Testis (tissue), 2 donors: ENCODE measurements at regions not wholly inside any gene's neighbourhood (a gene's known extent, or its start where the extent isn't known, plus 50 kb on each side); places are given as distances from the start of the nearest gene placed in this dataset.

Source experiments
- POLR2A ChIP-seq: fragments of 450-650 bp; IDR thresholded peaks from one replicate; pipeline ENCODE4 v1.6.1; 2017; ENCODE audit warnings: antibody characterized with exemption, mild to moderate bottlenecking, moderate library complexity
- TF ChIP-seq, protein P1 (sequence below), 3 experiments: fragments of 450-650 bp in 2 of 3; fragments of 200-600 bp in 1 of 3; sonication (generic) in 1 of 3; IDR thresholded peaks; one replicate each; pipeline ENCODE4 v1.5.1; 2016 to 2019; ENCODE audit warnings: antibody characterized with exemption in 3 of 3, mild to moderate bottlenecking in 2 of 3, moderate library complexity in 1 of 3

DNA sequence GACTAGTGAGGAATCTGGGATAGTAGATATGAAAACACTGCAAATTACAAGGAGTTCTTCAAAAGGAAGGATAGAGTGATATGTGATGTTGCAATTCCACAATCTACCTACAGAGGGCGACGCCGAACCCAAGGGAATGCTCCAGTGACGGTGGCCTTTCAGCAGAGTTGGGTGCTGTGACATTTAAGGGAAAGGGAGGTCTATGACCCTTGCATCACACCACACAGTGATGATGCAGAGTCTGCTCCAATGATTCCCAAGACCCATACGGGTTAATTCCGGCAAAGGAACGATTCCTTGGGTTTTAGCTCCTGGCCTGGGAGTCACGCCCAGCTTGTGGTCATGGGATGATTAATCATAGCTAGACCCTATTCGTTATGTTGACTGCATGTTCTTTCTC lies 123.0 kb upstream of the IGSF21 start:
- TF ChIP-seq, protein P1, sequence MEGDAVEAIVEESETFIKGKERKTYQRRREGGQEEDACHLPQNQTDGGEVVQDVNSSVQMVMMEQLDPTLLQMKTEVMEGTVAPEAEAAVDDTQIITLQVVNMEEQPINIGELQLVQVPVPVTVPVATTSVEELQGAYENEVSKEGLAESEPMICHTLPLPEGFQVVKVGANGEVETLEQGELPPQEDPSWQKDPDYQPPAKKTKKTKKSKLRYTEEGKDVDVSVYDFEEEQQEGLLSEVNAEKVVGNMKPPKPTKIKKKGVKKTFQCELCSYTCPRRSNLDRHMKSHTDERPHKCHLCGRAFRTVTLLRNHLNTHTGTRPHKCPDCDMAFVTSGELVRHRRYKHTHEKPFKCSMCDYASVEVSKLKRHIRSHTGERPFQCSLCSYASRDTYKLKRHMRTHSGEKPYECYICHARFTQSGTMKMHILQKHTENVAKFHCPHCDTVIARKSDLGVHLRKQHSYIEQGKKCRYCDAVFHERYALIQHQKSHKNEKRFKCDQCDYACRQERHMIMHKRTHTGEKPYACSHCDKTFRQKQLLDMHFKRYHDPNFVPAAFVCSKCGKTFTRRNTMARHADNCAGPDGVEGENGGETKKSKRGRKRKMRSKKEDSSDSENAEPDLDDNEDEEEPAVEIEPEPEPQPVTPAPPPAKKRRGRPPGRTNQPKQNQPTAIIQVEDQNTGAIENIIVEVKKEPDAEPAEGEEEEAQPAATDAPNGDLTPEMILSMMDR (IDR thresholded peaks at IDR 0.05), result peak in 2 of 3 experiments; percentile 51 to 65
- no peak for TF ChIP-seq POLR2A
